ENCODE measurements at regions not wholly inside any gene's neighbourhood (a gene's known extent, or its start where the extent isn't known, plus 50 kb on each side); places are given as distances from the start of the nearest gene placed in this dataset.

- Histone ChIP-seq H3K27ac (no peak overlapping the region), H3K36me3 (no peaks in the 10 kb centered on the region), H3K4me1 (peaks cover 0 to 10% (median 0%) of the 10 kb centered on the region in 3 donors), H3K9me3 (no peaks in the 10 kb centered on the region), H3K4me3 (no peak overlapping the region), H3K27me3 (no peaks in the 10 kb centered on the region)
- ATAC-seq: no peak
- 80 to 89% methylated on average over 2 to 5 of the region's 5 CpGs for WGBS, 2 donors (ENCODE audit: low coverage in 1 of 2)
- TF ChIP-seq CTCF (IDR thresholded peaks at IDR 0.05) (no peak), POLR2A (IDR thresholded peaks at IDR 0.05) (no peak), POLR2AphosphoS5 (IDR thresholded peaks at IDR 0.05) (no peak), EP300 (IDR thresholded peaks at IDR 0.05) (no peak)
These were observed 215.0 kb upstream of the EGLN3 start for GRCh38 chr14:34165847-34166350.

GRCh38 chr14:34164162-34164864 lies 213.4 kb upstream of the EGLN3 start:
- no peaks in the 10 kb centered on the region for H3K27me3 ChIP-seq
- TF ChIP-seq POLR2A (IDR thresholded peaks at IDR 0.05) (no peak), CTCF (IDR thresholded peaks at IDR 0.05) (no peak), POLR2AphosphoS5 (IDR thresholded peaks at IDR 0.05) (no peak), EP300 (IDR thresholded peaks at IDR 0.05) (no peak)
- no peaks in the 10 kb centered on the region for H3K9me3 ChIP-seq
- 47 to 60% methylated on average over 5 to 6 of the region's 6 CpGs for WGBS, 2 donors (ENCODE audit: low coverage in 1 of 2)
- no peak for ATAC-seq
- no peaks in the 10 kb centered on the region for H3K36me3 ChIP-seq
- no peak overlapping the region for H3K4me3 ChIP-seq
- no peak overlapping the region for H3K27ac ChIP-seq
- peaks cover 0 to under 1% (median 0%) of the 10 kb centered on the region in 3 donors for H3K4me1 ChIP-seq

- Histone ChIP-seq H3K9me3 (no peaks in the 10 kb centered on the region), H3K36me3 (no peaks in the 10 kb centered on the region), H3K4me3 (no peak overlapping the region), H3K27me3 (no peaks in the 10 kb centered on the region), H3K4me1 (no peaks in the 10 kb centered on the region), H3K27ac (no peak overlapping the region)
- no peak for TF ChIP-seq CTCF (IDR thresholded peaks at IDR 0.05)
- TF ChIP-seq EP300 (IDR thresholded peaks at IDR 0.05): no peak
- TF ChIP-seq POLR2AphosphoS5 (IDR thresholded peaks at IDR 0.05): no peak
- no peak for TF ChIP-seq POLR2A (IDR thresholded peaks at IDR 0.05)
- 61 to 83% methylated on average over 5 of the region's 5 CpGs for WGBS, 2 donors (ENCODE audit: low coverage in 1 of 2)
- ATAC-seq: no peak
These were observed 210.6 kb upstream of the EGLN3 start for GRCh38 chr14:34161351-34162082.

GRCh38 chr14:34160619-34161018 lies 209.7 kb upstream of the EGLN3 start:
- no peaks in the 10 kb centered on the region for H3K4me1 ChIP-seq
- no peak overlapping the region for H3K4me3 ChIP-seq
- no peaks in the 10 kb centered on the region for H3K9me3 ChIP-seq
- 83% methylated on average over 2 of the region's 2 CpGs; no CpG with 5 or more reads in 1 of the 2 donors for WGBS, 2 donors (ENCODE audit: low coverage in 1 of 2)
- ATAC-seq: no peak
- no peaks in the 10 kb centered on the region for H3K27me3 ChIP-seq
- no peak overlapping the region for H3K27ac ChIP-seq
- TF ChIP-seq POLR2A (IDR thresholded peaks at IDR 0.05): no peak
- H3K36me3 ChIP-seq: no peaks in the 10 kb centered on the region

- no peak for ATAC-seq
- Histone ChIP-seq H3K27me3 (no peaks in the 10 kb centered on the region), H3K4me1 (no peaks in the 10 kb centered on the region), H3K9me3 (no peaks in the 10 kb centered on the region), H3K27ac (no peak overlapping the region), H3K4me3 (no peak overlapping the region), H3K36me3 (no peaks in the 10 kb centered on the region)
- WGBS, 2 donors (ENCODE audit: low coverage in 1 of 2): 100% methylated on average over 2 of the region's 2 CpGs
- no peak for TF ChIP-seq POLR2A (IDR thresholded peaks at IDR 0.05)
- TF ChIP-seq CTCF (IDR thresholded peaks at IDR 0.05): no peak
- no peak for TF ChIP-seq POLR2AphosphoS5 (IDR thresholded peaks at IDR 0.05)
- no peak for TF ChIP-seq EP300 (IDR thresholded peaks at IDR 0.05)
These were observed 206.8 kb upstream of the EGLN3 start for GRCh38 chr14:34157651-34158050.
